Stimulated activated naive CD8-positive, alpha-beta T cell treated with anti-CD3 and anti-CD28 coated beads, Interleukin-15, Interleukin-2, amounts not matched to agents 100 U/mL and 50 U/mL, for 24 hours (primary cell): ENCODE measurements at regions not wholly inside any gene's neighbourhood (a gene's known extent, or its start where the extent isn't known, plus 50 kb on each side); places are given as distances from the start of the nearest gene placed in this dataset.
A peak's percentile ranks its signal among the peaks of the same experiment; 100 is the strongest.

ENCODE experiments used
- ATAC-seq: fragments of 150-1000 bp; cut with Tn5 transposase; one replicate; pipeline ENCODE4 v1.10.0; 2021
- DNase-seq: peaks from one replicate; pipeline ENCODE4 v3.0.0; 2021

DNA sequence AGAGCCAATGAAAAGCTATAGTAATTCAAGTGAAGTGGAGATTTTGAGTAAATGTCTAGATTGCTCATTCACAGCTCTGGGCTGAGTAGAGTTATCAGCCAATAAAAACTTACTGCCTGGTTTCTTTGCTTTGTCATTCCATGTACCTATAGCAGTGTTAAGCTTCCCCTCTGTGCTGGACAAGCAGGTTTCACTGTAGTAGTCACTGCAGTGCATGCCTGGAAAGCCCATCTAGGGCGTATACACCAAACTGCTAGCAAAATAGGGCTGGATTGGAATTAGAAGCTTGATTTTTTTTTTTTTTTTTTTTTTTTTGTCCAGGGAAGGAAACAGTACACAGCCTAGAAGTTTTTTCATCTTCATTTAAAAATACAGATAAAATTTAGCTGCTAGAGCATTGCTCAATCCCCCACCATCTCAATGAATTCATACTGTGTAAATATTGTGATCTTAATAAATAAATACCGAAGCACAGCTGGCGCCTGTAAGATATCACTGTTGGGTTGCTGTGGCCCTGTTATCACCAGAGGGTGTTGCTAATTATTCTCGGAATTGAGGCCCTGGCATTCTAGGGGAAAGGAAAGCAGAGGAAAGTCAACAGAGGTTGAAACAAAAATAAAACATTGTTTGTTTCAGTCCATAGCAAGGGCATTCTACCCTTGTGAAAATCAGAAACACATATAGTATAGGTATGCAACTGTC, 968.5 kb upstream of the GJE1 start:
- ATAC-seq (no peak), DNase-seq (no peak)

DNA sequence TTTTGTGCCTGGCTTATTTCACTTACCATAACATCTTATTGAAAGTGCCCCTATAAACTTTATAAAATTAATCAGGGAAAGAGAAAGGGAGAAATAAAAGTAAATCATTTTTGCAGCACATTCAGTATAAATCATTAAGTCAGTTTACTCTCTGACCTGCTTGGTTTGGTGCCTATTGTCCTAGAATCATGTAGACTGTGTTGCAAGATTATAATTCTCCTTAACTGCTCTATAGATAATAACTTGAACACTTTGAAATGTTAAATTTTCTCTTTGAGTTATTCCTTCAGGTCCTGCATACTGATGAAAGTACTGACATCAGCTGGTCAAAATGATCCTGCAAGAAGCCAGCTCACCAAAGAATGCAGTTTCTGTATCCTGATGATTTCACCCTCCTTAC, 969.6 kb upstream of the GJE1 start:
- no peak for ATAC-seq

DNA sequence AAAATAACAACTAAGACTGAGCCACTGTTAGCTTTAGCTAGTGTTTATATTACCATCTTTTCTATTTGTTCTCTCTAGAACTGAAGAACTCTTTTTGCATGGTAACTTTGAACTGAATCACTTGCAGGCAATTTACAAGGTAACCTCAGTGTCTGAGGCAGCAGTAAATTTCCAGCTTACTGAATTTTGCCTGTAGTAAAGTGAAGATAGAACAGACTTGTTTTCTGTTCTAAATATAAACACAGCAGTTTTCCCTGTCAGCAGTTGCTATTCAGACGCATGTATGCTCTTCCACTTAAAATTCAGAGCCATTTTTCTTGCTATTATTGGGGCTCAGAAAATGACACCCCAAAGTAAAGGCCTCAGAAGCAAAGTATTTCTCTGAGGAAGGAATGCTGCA, 974.0 kb upstream of the GJE1 start:
- DNase-seq: no peak
- no peak for ATAC-seq

More for the DNA sequence above, 969.6 kb upstream of the GJE1 start:
- no peak for DNase-seq

DNA sequence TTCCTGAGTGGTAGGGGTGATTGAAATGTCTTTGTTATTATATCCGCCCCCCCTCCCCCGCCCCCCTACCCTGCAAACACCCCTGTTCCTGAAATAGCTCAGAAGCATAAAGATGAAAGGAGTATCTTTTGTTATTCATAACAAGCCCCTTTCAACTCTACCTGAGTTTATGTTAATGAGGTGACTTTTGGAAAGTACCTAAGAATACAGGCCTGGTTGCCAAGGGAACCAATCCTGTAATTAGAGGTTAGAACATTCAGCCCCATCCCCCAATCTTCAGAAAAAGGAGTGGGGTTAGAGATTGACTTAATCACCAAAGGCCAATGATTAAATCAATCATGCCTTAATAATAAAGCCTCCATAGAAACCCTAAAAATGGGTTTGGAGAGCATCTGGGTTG, 979.2 kb upstream of the GJE1 start:
- DNase-seq (no peak), ATAC-seq (peak; percentile 75)

DNA sequence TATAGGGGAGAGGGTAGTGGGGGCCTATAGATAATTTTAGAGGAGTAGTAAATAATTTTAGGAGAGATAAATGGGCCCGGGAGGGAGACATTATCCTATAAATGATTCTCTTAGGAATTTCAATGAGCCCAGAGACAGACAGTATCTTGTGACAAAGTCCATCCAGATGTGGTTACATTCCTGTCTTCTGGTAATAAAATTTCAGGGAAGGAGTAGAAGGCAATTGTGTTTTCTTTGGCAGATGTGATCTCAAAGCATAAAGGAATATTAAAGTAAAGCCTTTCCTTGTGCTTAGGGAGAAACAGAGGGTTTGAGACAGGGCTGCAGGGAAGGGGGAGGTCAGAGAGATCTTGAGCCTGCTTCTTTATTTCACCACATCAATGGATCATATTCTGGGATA, 979.8 kb upstream of the GJE1 start:
- no peak for ATAC-seq
- DNase-seq: no peak

DNA sequence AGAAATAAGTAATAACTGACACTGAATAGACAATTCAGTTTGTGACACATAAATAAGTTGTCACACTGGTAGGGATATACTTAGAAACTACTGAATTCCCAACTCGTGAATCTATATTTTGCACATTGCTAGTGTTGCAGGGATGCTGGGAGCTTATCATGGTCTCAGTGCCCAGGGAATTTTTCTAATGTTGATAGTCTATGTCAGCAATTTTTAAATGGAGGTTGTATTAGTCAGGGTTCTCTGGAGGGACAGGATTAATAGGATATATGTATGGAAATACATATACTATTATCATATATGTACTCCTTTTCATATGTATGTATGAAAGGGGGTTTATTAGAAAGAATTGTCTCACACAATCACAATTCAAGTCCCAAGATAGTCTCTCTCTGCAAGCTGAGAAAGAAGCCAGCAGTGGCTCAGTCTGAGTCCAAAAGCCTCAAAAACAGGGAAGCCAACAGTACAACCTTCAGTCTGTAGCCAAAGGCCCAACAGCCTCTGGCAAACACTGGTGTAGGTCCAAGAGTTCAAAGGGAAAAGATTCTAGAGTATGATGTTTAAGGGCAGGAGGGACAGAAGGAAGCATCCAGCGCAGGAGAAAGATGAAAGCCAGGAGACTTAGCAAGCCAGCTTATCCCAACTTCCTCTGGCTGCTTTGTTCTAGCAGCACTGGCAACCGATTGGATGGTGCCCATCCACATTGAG, 980.9 kb upstream of the GJE1 start:
- ATAC-seq: no peak
- no peak for DNase-seq

DNA sequence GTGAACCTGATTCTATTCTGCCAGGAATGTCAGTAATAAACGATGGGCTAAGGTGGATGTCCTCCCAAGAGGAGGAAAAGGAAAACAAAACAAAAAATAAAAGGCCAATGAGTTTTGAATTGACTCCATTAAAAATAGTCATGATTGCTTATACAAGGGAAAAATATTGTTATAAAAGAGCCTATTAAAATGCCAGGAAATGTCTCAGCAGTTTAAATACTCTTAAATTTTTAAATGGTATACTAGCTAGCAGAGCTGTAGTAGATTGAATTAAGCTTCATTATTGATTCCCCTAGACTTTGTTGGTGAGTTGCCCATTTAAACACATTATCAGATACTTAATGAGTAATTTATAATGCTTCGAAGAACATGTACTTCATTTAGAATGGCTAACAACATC, 990.9 kb upstream of the GJE1 start:
- DNase-seq (no peak), ATAC-seq (no peak)

DNA sequence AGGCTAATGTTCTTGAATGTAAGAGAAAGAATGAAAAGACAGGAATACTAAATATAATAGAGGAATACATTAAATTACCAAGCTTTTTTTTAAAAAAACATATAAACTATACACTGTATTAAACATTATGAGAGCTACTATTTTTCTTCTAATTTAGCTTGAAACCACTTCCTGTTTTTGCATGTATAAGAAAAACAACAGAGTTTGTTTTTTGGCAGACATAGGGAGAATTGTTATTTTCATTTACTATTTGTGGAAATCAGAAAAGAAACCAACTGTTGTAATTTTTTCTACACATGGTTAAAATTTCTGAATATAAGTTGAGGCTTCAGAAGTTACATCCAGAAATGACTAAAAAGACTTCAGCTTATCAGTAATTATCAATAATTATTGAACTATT, 991.8 kb upstream of the GJE1 start:
- ATAC-seq: no peak

DNA sequence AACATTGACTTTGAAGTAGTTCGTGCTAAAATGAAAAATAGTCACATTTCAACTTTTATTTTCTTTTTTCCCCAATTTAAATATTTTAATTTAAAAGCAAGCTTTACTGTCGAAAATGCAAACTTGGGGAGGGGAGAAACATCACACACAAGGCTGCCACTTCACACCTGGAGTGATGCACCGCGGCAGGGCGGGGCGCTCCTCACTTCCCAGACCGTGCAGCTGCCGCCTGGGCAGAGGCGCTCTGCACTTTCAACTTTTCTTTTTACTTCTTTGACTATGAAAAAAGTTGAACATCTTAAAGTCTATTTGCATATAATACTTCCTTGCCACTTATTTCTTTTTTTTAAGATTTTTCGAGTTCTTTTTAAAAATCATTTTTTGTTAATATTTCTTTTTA, 993.3 kb upstream of the GJE1 start:
- DNase-seq (no peak), ATAC-seq (no peak)

More for the DNA sequence above, 991.8 kb upstream of the GJE1 start:
- DNase-seq: no peak

DNA sequence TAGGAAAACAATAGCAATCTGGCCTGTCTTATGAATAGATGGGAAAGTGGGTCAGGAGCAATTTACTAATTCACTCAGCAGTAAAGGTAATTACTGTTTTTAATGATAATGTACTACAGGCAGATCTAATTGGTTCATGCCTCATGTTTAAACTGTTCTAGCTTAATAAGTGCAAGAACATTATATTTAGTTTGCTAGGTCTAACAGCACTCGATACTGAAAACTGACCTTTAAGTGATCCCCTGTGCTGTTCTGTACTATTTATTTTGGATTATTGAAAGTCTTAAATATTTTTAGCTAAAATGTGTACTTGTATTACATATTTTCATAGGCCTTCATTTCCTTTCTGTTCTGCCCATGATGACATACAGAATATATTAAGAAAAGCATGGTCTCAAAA, 998.0 kb upstream of the GJE1 start:
- ATAC-seq: no peak
- no peak for DNase-seq

DNA sequence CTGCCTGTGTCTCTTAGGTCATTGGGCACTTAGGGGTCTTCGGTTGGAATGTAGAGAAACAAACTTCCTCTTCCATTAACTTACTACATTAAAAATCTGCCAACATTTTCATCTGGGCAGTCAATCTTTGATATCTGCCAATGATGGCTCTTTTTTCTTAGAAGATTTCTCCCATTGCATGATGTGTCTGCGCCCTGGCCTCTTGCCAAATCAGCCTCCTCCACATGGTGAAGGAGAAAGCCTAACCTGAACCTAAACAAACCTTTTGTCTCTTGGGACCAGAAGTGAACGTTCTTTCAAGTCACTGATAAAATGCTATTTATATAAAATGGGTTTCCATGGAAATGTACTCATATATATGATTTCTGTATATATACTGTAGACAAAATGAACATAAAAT, 998.9 kb upstream of the GJE1 start:
- no peak for ATAC-seq
- no peak for DNase-seq

DNA sequence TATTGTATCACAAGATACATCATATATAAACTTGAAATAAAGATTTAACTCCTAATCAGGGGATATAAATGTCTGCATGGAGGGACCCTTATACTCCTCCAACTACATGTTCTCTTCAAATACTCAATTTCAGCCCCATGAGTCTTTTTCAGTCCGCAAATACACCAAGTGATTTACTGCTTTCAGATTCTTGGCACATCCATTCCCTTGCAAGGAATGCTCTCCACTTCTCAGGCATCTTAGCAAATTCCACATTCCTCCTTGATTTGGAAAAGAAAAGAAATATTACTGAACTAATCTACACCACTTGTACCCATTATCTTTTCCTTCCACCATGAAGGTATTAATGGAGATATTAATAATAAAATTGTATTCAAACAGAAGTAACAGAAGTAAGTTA, 999.4 kb upstream of the GJE1 start:
- ATAC-seq (no peak), DNase-seq (no peak)

DNA sequence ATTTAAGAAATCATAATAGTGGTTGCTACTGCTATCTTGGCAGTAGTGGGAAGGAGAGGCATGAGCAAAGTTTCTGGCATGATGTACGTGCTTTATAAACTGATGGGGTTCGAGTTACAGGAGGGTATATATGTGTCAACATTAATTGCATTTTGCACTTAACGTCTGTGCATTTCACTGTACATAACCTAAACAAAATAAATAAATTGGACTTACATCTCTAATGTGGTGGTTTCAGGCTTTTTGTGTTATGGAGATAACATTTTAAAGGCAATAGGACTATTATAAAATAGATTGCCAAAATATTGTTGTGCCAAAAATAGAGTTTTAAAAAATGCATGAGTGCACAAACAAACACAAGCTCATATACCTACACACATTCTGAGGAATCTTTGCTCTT, 1001.1 kb upstream of the GJE1 start:
- DNase-seq: no peak
- no peak for ATAC-seq

DNA sequence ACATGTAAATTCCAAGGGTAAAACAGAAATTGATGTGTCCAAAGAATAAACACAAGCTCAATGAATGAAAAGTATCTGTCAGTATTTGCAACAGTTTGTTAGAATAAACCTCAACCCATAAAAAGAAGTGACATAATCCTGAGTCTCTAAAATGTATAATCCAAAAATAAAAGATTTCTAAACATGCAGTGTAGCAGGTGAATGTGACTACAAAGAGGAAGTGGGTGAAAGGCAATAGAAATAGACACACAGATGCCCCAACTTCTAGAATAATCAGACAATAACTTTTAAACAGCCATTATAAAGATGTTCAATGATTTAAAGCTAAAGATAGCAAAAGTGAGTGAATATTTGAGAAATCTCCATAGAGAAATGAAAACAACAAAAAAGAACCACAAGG, 1009.2 kb upstream of the GJE1 start:
- ATAC-seq: no peak

DNA sequence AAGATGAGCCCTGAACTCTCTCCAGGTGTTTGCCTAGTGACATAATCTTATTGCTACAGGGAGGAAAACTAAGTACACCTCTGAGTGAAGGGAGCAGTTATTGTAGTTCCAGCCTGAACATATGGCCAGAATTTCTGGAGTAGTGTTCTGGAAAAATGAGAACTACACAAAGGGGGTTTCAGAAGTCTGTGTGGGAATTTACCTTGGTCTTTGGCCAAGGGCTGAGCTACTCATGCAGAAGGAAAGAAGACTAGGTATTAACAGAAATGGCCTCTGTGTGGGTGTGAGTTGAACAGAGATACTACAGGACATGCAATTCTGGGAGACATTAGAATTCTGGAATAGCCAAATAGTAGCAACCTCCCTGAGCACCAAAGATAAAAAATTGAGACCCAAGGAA, 1009.7 kb upstream of the GJE1 start:
- ATAC-seq (no peak), DNase-seq (no peak)

More for the DNA sequence above, 1009.2 kb upstream of the GJE1 start:
- no peak for DNase-seq

DNA sequence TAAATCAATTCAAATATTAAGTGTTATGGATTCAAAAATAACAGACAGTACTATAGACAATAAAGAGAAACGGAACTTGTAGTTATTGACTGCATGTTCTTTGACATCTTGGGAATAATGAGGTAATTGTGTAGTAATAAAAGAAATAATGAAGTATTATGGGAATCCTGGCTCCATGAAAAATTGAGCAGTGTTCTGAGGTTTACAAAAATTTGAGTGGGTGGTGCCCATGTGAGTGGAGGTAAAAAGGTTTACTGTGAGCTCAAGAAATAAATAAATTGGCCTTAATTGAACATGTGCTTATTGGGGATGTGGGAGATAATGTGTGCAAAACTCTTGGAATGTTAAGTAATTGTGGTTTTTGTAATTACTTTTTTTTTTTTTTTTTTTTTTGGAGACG, 1013.7 kb upstream of the GJE1 start:
- DNase-seq: no peak
- no peak for ATAC-seq

DNA sequence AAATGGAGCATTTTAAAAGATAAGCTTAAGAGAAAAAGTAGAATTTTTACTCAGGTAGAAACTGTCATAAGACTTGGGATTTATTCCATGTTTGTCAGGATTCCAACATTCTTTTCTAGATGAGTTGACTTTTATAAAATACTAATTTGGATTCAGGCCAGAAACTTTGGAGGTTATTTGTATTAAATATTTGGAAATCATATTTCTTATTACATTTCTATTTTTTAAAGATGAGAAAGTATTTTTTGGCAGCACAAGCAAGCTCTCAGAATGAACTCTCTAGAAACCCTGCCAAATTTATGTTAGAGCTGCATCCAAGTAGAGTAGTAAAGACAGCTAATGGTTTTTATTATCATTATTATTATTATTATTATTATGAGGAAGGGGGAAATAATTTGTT, 1014.9 kb upstream of the GJE1 start:
- DNase-seq: no peak
- ATAC-seq: no peak

DNA sequence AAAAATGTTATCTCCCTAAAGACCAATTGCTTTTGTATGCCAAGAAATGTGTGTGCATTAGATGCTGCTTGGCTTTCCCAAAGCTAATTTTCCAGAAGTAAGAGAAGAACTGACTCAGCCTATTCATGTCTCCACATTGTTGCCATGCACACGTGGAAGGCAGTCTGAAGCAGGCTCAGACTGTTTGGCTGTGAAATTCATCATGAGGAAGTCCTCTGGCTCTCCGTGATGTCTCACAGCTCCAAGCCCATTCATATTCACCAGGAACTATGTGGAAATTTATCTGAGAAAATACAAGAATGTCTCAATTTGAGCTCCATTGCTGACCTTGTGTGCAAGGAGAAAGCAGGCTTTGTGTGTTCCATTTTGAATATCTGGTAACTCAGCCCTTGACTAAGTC, 1022.2 kb upstream of the GJE1 start:
- ATAC-seq (no peak), DNase-seq (no peak)

DNA sequence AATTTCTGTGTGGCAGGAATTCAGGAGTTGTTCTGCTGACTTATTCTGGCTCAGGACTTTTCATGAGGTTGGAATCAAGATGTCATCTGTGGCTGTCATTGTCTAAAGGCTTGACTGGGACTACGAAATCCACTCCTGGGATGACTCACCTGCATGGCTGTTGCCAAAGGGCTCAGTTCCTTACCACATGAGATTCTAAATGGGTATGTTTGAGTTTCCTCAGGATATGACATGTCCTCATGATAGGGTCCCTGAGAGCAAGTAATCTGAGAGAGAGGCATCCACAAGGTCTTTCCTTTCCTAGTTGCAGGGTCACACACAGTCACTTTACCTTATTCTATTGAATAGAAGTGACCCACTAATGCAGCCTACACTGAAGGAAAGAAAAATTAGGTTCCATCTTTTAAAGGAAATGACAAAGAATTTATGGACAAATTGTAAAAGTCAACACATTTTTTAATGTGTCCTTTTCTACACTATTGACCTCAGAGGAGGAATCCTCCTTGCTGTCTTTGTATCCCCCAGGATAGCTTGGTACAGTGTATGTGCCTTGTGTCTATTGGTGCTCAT, 1025.0 kb upstream of the GJE1 start:
- ATAC-seq: no peak

DNA sequence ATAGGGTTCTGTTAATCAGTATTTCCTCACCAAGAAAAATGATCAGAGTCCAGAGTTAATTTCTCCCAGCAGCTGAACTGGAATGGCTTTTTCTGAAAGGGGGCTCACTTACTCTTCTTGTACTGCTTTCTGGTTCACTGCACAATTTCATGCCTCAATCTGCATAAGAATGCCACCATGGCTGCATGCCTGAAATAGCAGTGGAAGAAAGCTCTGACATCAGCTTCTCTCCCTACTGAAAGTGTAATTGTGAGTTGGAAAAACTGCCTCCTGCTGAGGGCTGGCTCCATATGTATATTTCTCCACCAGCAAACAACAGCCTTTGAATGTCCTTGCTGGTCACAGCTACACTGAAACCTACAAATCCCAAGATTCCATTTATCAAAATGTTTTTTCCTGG, 1027.2 kb upstream of the GJE1 start:
- DNase-seq: no peak

More for the DNA sequence above, 1025.0 kb upstream of the GJE1 start:
- no peak for DNase-seq

DNA sequence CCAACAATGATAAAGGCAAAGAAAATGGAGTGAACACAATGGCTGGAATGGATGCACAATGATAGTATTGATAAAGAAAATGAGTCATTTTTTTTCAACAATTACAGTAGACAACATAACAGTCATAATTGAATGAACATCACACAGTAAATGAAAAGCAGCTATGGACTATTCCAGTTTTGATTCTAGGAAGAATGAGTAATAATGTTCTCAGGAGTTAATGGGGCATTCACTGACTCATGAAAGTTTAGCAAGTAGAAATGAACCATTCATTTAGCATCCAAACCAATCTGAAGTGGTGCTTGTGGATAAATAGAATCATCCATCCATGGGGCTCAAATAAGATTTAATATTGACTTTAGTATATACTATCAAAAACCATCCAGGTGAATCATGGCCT, 1029.5 kb upstream of the GJE1 start:
- ATAC-seq: no peak
- DNase-seq: no peak

More for the DNA sequence above, 1027.2 kb upstream of the GJE1 start:
- no peak for ATAC-seq

DNA sequence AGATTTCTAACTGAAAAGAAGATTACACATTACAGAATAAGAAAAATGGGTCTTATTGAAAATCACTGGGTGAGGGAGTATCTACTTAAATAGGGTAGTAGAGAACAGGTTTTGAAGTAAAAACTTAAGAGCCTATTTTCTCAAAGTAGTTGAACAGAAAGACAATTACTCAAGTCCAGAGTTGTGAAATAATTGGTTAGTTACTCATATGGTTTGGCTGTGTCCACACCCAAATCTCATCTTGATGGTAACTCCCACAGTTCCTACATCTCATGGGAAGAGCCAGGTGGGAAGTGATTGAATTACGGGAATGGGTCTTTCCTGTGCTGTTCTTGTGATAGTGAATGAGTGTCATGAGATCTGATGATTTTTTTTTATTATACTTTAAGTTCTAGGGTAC, 1035.3 kb upstream of the GJE1 start:
- ATAC-seq (no peak), DNase-seq (no peak)

DNA sequence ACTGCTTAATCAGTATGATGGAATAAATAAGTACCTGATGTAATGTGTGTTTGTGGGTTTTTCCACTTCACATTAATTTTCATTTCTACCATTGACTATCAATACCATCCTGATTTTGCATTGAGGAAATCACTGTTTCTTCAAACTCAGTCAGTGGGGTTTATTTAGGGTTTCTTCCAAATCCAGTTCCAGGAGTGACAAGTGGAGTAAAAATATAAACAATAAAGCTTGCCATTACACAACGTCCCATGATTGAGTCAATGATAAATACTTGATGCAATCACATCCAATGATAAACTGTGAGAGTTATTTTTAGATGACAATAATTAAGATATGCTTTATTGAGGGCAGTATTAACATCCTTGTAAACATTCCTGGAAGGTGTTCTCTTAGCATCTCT, 1037.4 kb upstream of the GJE1 start:
- DNase-seq (no peak), ATAC-seq (no peak)

DNA sequence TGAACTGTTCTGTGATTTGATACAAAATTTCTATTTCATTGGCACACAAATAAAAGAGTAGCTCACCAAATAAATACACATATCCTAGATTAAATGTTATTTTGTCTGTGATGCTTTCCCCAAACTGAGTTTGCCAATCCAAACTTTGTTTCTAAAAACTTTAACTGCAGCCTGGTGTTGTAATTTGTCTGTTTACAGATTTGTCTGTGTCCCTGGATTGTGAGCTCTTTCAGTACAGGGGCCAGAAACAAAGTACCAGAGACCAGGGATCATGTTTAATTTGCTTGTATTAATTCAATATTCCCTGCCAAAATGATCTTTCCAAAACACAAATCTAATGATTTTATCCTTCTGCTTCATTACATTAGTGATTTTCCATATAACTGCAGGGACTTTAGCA, 1044.6 kb upstream of the GJE1 start:
- DNase-seq (no peak), ATAC-seq (no peak)
